ENCODE measurements at regions not wholly inside any gene's neighbourhood (a gene's known extent, or its start where the extent isn't known, plus 50 kb on each side); places are given as distances from the start of the nearest gene placed in this dataset.

- no peaks in the 10 kb centered on the region for H3K4me1 ChIP-seq (ENCODE audit: control insufficient read depth in 1 of 2, insufficient read depth in 2 of 2, low read length in 2 of 2)
- no peak overlapping the region for H3K4me3 ChIP-seq (replicated peaks in 1 of 3; ENCODE audit: low read depth in 2 of 3, low read length in 3 of 3)
- H3K36me3 Mint-ChIP-seq, result no peaks in the 10 kb centered on the region
- H3K27me3 ChIP-seq (ENCODE audit: control insufficient read depth in 2 of 2, insufficient read depth in 2 of 2, low read length in 2 of 2), result peaks cover 0 to 3% of the 10 kb centered on the region in 2 donors
- H3K79me2 ChIP-seq (ENCODE audit: insufficient read depth, low read length), result no peaks in the 10 kb centered on the region
- no peak overlapping the region for H3K4me3 Mint-ChIP-seq
- no peaks in the 10 kb centered on the region for H3K36me3 ChIP-seq (replicated peaks in 1 of 2; ENCODE audit: control insufficient read depth in 1 of 2, insufficient read depth in 2 of 2, low read length in 2 of 2)
- H3K27ac Mint-ChIP-seq, result no peak overlapping the region
- TF ChIP-seq, protein P1, sequence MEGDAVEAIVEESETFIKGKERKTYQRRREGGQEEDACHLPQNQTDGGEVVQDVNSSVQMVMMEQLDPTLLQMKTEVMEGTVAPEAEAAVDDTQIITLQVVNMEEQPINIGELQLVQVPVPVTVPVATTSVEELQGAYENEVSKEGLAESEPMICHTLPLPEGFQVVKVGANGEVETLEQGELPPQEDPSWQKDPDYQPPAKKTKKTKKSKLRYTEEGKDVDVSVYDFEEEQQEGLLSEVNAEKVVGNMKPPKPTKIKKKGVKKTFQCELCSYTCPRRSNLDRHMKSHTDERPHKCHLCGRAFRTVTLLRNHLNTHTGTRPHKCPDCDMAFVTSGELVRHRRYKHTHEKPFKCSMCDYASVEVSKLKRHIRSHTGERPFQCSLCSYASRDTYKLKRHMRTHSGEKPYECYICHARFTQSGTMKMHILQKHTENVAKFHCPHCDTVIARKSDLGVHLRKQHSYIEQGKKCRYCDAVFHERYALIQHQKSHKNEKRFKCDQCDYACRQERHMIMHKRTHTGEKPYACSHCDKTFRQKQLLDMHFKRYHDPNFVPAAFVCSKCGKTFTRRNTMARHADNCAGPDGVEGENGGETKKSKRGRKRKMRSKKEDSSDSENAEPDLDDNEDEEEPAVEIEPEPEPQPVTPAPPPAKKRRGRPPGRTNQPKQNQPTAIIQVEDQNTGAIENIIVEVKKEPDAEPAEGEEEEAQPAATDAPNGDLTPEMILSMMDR (IDR thresholded peaks at IDR 0.05), result no peak
- no peaks in the 10 kb centered on the region for H3K4me1 Mint-ChIP-seq
- H3K9me3 ChIP-seq (replicated peaks in 1 of 2; ENCODE audit: control insufficient read depth in 1 of 2, insufficient read depth in 1 of 2, low read length in 2 of 2), result no peaks in the 10 kb centered on the region
- H3K4me2 ChIP-seq (replicated peaks; ENCODE audit: extremely low read depth, low read length, poor library complexity, severe bottlenecking), result no peak overlapping the region
- no peak overlapping the region for H3K9ac ChIP-seq (ENCODE audit: insufficient read depth, low read length, poor library complexity, severe bottlenecking)
- DNase-seq, result no peak
- peaks cover 13 to 19% (median 15%) of the 10 kb centered on the region in 3 donors for H3K27me3 Mint-ChIP-seq (ENCODE audit: low read depth in 3 of 3)
- WGBS (ENCODE audit: insufficient coverage), result 94% methylated on average over 4 of the region's 9 CpGs
- no peak overlapping the region for H2AFZ ChIP-seq (ENCODE audit: insufficient read depth, low read depth, low read length, poor library complexity, severe bottlenecking)
- H3K9me3 Mint-ChIP-seq, result peaks cover 0 to 11% (median 5%) of the 10 kb centered on the region in 7 donors
- H4K20me1 ChIP-seq (ENCODE audit: insufficient read depth, low read length), result no peaks in the 10 kb centered on the region
- intact Hi-C loops (cut with micrococcal nuclease), result no loop called here
- no peak overlapping the region for H3K27ac ChIP-seq (ENCODE audit: low read depth in 1 of 2, low read length in 2 of 2)
Observed at GRCh38 chr11:119828006-119828405, 99.0 kb upstream of the NECTIN1 start.

- Mint-ChIP-seq H3K9me3 (peaks cover 0 to 11% (median 5%) of the 10 kb centered on the region in 7 donors), H3K27me3 (ENCODE audit: low read depth in 3 of 3) (peaks cover 9 to 15% (median 15%) of the 10 kb centered on the region in 3 donors), H3K4me3 (no peak overlapping the region), H3K36me3 (no peaks in the 10 kb centered on the region), H3K4me1 (no peaks in the 10 kb centered on the region), H3K27ac (peak overlapping the region in 1 of 7 donors; percentile 54)
- no peak overlapping the region for H3K27ac ChIP-seq (ENCODE audit: low read depth in 1 of 2, low read length in 2 of 2)
- H3K9ac ChIP-seq (ENCODE audit: insufficient read depth, low read length, poor library complexity, severe bottlenecking), result no peak overlapping the region
- 0% methylated on average over 1 of the region's 2 CpGs for WGBS (ENCODE audit: insufficient coverage)
- no peaks in the 10 kb centered on the region for H3K79me2 ChIP-seq (ENCODE audit: insufficient read depth, low read length)
- intact Hi-C loops (cut with micrococcal nuclease), result no loop called here
- H3K27me3 ChIP-seq (ENCODE audit: control insufficient read depth in 2 of 2, insufficient read depth in 2 of 2, low read length in 2 of 2), result peaks cover 0 to 3% of the 10 kb centered on the region in 2 donors
- TF ChIP-seq, protein P1 (IDR thresholded peaks at IDR 0.05), result no peak
- H3K9me3 ChIP-seq (replicated peaks in 1 of 2; ENCODE audit: control insufficient read depth in 1 of 2, insufficient read depth in 1 of 2, low read length in 2 of 2), result no peaks in the 10 kb centered on the region
- H4K20me1 ChIP-seq (ENCODE audit: insufficient read depth, low read length), result no peaks in the 10 kb centered on the region
- H3K4me3 ChIP-seq (replicated peaks in 1 of 3; ENCODE audit: low read depth in 2 of 3, low read length in 3 of 3), result no peak overlapping the region
- H2AFZ ChIP-seq (ENCODE audit: insufficient read depth, low read depth, low read length, poor library complexity, severe bottlenecking), result no peak overlapping the region
- DNase-seq, result no peak
- no peak overlapping the region for H3K4me2 ChIP-seq (replicated peaks; ENCODE audit: extremely low read depth, low read length, poor library complexity, severe bottlenecking)
- no peaks in the 10 kb centered on the region for H3K36me3 ChIP-seq (replicated peaks in 1 of 2; ENCODE audit: control insufficient read depth in 1 of 2, insufficient read depth in 2 of 2, low read length in 2 of 2)
- no peaks in the 10 kb centered on the region for H3K4me1 ChIP-seq (ENCODE audit: control insufficient read depth in 1 of 2, insufficient read depth in 2 of 2, low read length in 2 of 2)
Observed at GRCh38 chr11:119827113-119827512, 98.1 kb upstream of the NECTIN1 start.
